GM23248 (cell line): ENCODE measurements at regions not wholly inside any gene's neighbourhood (a gene's known extent, or its start where the extent isn't known, plus 50 kb on each side); places are given as distances from the start of the nearest gene placed in this dataset.

Experiments used
- DNase-seq: peaks from one replicate; pipeline ENCODE4 v3.0.0-alpha.2; 2015
- H2AFZ ChIP-seq: fragments of 200-600 bp; sonication (generic); 2 replicates; pipeline ENCODE4 v1.6.1; 2016; ENCODE audit warnings: antibody characterized with exemption
- H3F3A ChIP-seq: fragments of 200-600 bp; sonication (generic); 2 replicates; pipeline ENCODE4 v1.6.1; 2016; ENCODE audit warnings: mild to moderate bottlenecking, antibody characterized with exemption, mixed run types; ENCODE audit not compliant: insufficient read depth
- H3K27ac ChIP-seq: fragments of 200-600 bp; sonication (generic); 2 replicates; pipeline ENCODE4 v1.5.1; 2016; ENCODE audit warnings: mild to moderate bottlenecking
- H3K27me3 ChIP-seq: fragments of 200-600 bp; sonication (generic); replicated peaks from 2 replicates; pipeline ENCODE4 v1.6.1; 2016; ENCODE audit warnings: mild to moderate bottlenecking; ENCODE audit not compliant: insufficient read depth
- H3K36me3 ChIP-seq: fragments of 200-600 bp; sonication (generic); 2 replicates; pipeline ENCODE4 v1.6.1; 2016; ENCODE audit warnings: low read depth, mild to moderate bottlenecking
- H3K4me1 ChIP-seq: fragments of 200-600 bp; sonication (generic); 2 replicates; pipeline ENCODE4 v1.6.1; 2016; ENCODE audit warnings: mild to moderate bottlenecking; ENCODE audit not compliant: insufficient read depth
- H3K4me2 ChIP-seq: fragments of 200-600 bp; sonication (generic); one replicate; pipeline ENCODE4 v1.6.1; 2016; ENCODE audit warnings: mild to moderate bottlenecking; ENCODE audit not compliant: unreplicated experiment
- H3K4me3 ChIP-seq: fragments of 200-600 bp; sonication (generic); 2 replicates; pipeline ENCODE4 v1.5.1; 2016; ENCODE audit warnings: mild to moderate bottlenecking
- H3K79me2 ChIP-seq: fragments of 200-600 bp; sonication (generic); 2 replicates; pipeline ENCODE4 v1.6.1; 2016; ENCODE audit warnings: mild to moderate bottlenecking; ENCODE audit not compliant: insufficient read depth
- H3K9ac ChIP-seq: fragments of 200-600 bp; sonication (generic); 2 replicates; pipeline ENCODE4 v1.6.1; 2016; ENCODE audit warnings: mild to moderate bottlenecking
- H3K9me2 ChIP-seq: fragments of 200-600 bp; sonication (generic); 2 replicates; pipeline ENCODE4 v1.6.1; 2016; ENCODE audit warnings: mixed run types, mild to moderate bottlenecking, moderate library complexity; ENCODE audit not compliant: insufficient read depth
- H3K9me3 ChIP-seq: fragments of 200-600 bp; sonication (generic); one replicate; pipeline ENCODE4 v1.6.1; 2017; ENCODE audit warnings: low read depth
- H4K20me1 ChIP-seq: fragments of 200-600 bp; sonication (generic); 2 replicates; pipeline ENCODE4 v1.6.0; 2016; ENCODE audit not compliant: insufficient read depth
- EZH2 ChIP-seq: fragments of 200-600 bp; sonication (generic); IDR thresholded peaks from 2 replicates; pipeline ENCODE4 v1.6.1; 2018; ENCODE audit warnings: antibody characterized with exemption, mild to moderate bottlenecking; ENCODE audit not compliant: insufficient read depth, poor library complexity, severe bottlenecking
- EZH2phosphoT487 ChIP-seq: fragments of 200-600 bp; sonication (generic); IDR thresholded peaks from 2 replicates; pipeline ENCODE4 v1.6.1; 2018; ENCODE audit warnings: antibody characterized with exemption, moderate library complexity, mild to moderate bottlenecking, low read depth; ENCODE audit not compliant: insufficient read depth
- WGBS, 2 experiments: methylation state at CpG; one replicate each; pipeline ENCODE4 v1.1.6; 2015 to 2017; ENCODE audit warnings: low lambda C conversion rate in 2 of 2, low coverage in 1 of 2; ENCODE audit errors: missing lambda C conversion rate in 2 of 2; 5-methylcytosine and 5-hydroxymethylcytosine counted together
- in situ Hi-C: fragments of 300-500 bp; cut with MboI; formaldehyde crosslinking; loops from 2 replicates; pipeline ENCODE4 v1.15.0; 2020

DNA sequence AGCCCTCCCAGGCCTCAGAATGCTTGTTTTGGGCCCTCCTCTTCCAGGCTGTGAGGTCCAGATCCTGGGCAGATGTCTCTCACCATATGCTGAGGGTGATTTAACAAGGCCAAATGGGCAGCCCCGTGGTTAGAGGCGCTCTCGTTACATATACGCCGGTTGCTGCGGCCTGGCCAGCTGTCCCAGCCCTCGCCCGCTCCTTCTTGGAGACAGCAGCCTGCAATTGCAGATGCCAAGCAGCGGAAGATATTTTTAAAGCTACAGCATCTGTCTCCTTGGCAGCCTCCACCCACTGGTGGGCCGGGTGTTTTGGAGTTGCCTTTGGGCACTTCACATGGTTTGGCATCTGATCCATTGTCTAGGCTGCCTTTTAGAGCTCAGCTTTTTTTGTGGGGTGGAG, 178.8 kb upstream of the NFIA start:
- H3K4me2 ChIP-seq: peak overlapping the region; percentile 10
- no peak for TF ChIP-seq EZH2phosphoT487
- TF ChIP-seq EZH2: no peak
- H3K27me3 ChIP-seq: no peaks in the 10 kb centered on the region
- no peaks in the 10 kb centered on the region for H4K20me1 ChIP-seq
- in situ Hi-C loops: no loop called here
- DNase-seq: peak; percentile 64
- H3K79me2 ChIP-seq: no peaks in the 10 kb centered on the region
- H3K9ac ChIP-seq: peak overlapping the region; percentile 44
- H3K36me3 ChIP-seq: no peaks in the 10 kb centered on the region
- 20 to 28% methylated on average over 10 of the region's 10 CpGs for WGBS, 2 experiments
- H2AFZ ChIP-seq: peak overlapping the region; percentile 71
- no peaks in the 10 kb centered on the region for H3K9me3 ChIP-seq
- peak overlapping the region; percentile 73 for H3K27ac ChIP-seq
- no peak overlapping the region for H3K4me3 ChIP-seq
- H3K9me2 ChIP-seq: no peaks in the 10 kb centered on the region
- peaks cover 17% of the 10 kb centered on the region for H3K4me1 ChIP-seq
- 0 out of 2 replicates have a peak, but pooled peaks cover 21% of the 10 kb centered on the region for H3F3A ChIP-seq

DNA sequence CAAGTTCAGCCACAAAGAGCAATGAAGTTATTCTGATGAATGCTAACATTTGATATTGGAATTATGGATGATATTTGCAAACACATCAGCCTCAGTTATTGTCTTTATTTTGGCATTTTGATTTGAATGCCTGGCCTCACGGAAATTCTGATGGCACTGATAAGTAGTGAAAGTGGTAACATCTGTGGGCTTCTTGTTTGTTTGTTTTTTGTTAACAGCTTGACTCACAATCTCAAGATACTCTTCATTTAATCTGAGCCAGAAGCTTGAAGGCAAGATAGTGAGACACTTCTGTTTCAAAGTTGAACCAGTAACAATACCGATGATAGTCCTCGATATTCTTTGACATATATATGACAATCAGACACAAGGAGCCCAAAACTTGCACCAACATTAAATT, 182.9 kb upstream of the NFIA start:
- in situ Hi-C loops: no loop called here

DNA sequence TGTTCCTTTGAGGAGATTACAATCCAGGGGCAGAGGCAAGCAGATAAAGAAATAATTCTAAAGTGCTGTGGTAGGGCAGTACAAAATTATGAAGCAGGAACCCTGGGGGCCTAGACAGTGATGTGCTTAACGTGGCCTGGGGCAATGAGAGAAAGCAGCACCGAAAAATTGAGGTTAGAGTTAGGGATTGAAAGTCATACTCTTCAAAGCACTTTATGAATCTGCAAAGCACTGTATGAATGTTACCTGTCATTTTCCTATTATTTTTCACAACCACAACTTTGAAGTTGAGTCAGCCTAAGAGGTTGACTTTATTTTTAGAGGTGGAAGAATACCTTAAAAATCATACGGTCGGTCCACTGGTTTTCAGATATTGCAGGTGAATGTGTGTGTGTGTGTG, 183.4 kb upstream of the NFIA start:
- TF ChIP-seq EZH2phosphoT487 (no peak), EZH2 (no peak)
- in situ Hi-C loops: no loop called here
- H2AFZ ChIP-seq: no peak overlapping the region
- no peaks in the 10 kb centered on the region for H3K36me3 ChIP-seq
- no peaks in the 10 kb centered on the region for H3K9me2 ChIP-seq
- H3K4me2 ChIP-seq: no peak overlapping the region
- H3K9ac ChIP-seq: no peak overlapping the region
- H3K27me3 ChIP-seq: no peaks in the 10 kb centered on the region
- H4K20me1 ChIP-seq: no peaks in the 10 kb centered on the region
- H3K4me3 ChIP-seq: no peak overlapping the region
- H3K27ac ChIP-seq: no peak overlapping the region
- 0 out of 2 replicates have a peak, but pooled peaks cover 9% of the 10 kb centered on the region for H3F3A ChIP-seq
- H3K4me1 ChIP-seq: peaks cover 7% of the 10 kb centered on the region
- 82% methylated on average over 4 of the region's 4 CpGs for WGBS, 2 experiments
- no peaks in the 10 kb centered on the region for H3K9me3 ChIP-seq
- H3K79me2 ChIP-seq: no peaks in the 10 kb centered on the region
- DNase-seq: no peak

More for the DNA sequence above, 182.9 kb upstream of the NFIA start:
- no peak overlapping the region for H3K4me2 ChIP-seq
- no peaks in the 10 kb centered on the region for H3K36me3 ChIP-seq
- H3K4me3 ChIP-seq: no peak overlapping the region
- H4K20me1 ChIP-seq: no peaks in the 10 kb centered on the region
- DNase-seq: no peak
- no peak for TF ChIP-seq EZH2phosphoT487
- TF ChIP-seq EZH2: no peak
- no peak overlapping the region for H3K9ac ChIP-seq
- no peaks in the 10 kb centered on the region for H3K79me2 ChIP-seq
- H2AFZ ChIP-seq: no peak overlapping the region
- WGBS, 2 experiments: 42 to 44% methylated on average over 3 of the region's 3 CpGs
- peaks cover 12% of the 10 kb centered on the region for H3K4me1 ChIP-seq
- no peaks in the 10 kb centered on the region for H3K27me3 ChIP-seq
- no peaks in the 10 kb centered on the region for H3K9me3 ChIP-seq
- no peaks in the 10 kb centered on the region for H3K9me2 ChIP-seq
- 0 out of 2 replicates have a peak, but pooled peaks cover 13% of the 10 kb centered on the region for H3F3A ChIP-seq
- no peak overlapping the region for H3K27ac ChIP-seq

DNA sequence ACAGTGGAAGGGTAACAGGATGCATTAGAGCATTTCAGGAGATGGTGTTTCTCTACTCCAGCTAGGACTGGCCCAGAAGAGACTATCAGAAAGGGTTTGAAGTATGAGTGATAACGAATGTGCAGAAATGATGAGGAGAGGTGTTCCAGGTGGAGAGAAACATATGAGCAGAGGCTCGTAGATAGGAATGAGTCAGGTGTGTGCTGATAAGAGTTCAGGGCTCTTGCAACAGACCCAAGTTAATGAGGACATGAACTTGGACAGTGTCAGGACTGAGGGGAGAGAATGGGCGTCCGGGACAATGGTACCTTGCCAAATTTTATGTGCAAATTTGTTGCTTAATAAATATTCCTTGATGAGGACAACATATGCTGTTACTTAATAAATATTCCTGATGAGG, 183.9 kb upstream of the NFIA start:
- 33 to 34% methylated on average over 4 of the region's 4 CpGs for WGBS, 2 experiments
- peaks cover 1% of the 10 kb centered on the region; the same call in 1 of the 2 replicates for H3K4me1 ChIP-seq
- in situ Hi-C loops: no loop called here

More for the DNA sequence above, 183.9 kb upstream of the NFIA start:
- Histone ChIP-seq H3K9ac (no peak overlapping the region), H2AFZ (no peak overlapping the region), H3K79me2 (no peaks in the 10 kb centered on the region), H3K4me3 (no peak overlapping the region), H3K9me2 (no peaks in the 10 kb centered on the region), H3K9me3 (no peaks in the 10 kb centered on the region), H3K27me3 (no peaks in the 10 kb centered on the region), H3K36me3 (no peaks in the 10 kb centered on the region), H4K20me1 (no peaks in the 10 kb centered on the region), H3F3A (0 out of 2 replicates have a peak, but pooled peaks cover 3% of the 10 kb centered on the region), H3K4me2 (no peak overlapping the region), H3K27ac (no peak overlapping the region)
- no peak for DNase-seq
- TF ChIP-seq EZH2phosphoT487 (no peak), EZH2 (no peak)
